Neuronal stem cell (in vitro differentiated cells): ENCODE measurements at regions not wholly inside any gene's neighbourhood (a gene's known extent, or its start where the extent isn't known, plus 50 kb on each side); places are given as distances from the start of the nearest gene placed in this dataset.

Source experiments
- DNase-seq: peaks from one replicate; pipeline ENCODE4 v3.0.0-alpha.2; 2013; ENCODE audit warnings: low spot score
- H2AFZ ChIP-seq: one replicate; pipeline ENCODE4 v1.6.1; 2013; ENCODE audit warnings: mild to moderate bottlenecking, low read length, inconsistent platforms
- H2AK5ac ChIP-seq: 2 replicates; pipeline ENCODE4 v1.6.1; 2013; ENCODE audit warnings: low read depth, mild to moderate bottlenecking, inconsistent platforms, low read length, moderate library complexity, mixed read lengths
- H2BK120ac ChIP-seq: 2 replicates; pipeline ENCODE4 v1.6.1; 2013; ENCODE audit warnings: low read depth, mild to moderate bottlenecking, inconsistent platforms, low read length, moderate library complexity, mixed read lengths
- H2BK12ac ChIP-seq: one replicate; pipeline ENCODE4 v1.6.1; 2013; ENCODE audit warnings: low read length, inconsistent platforms
- H2BK15ac ChIP-seq: 2 replicates; pipeline ENCODE4 v1.6.1; 2013; ENCODE audit warnings: mild to moderate bottlenecking, low read length, inconsistent platforms, mixed read lengths
- H2BK5ac ChIP-seq: one replicate; pipeline ENCODE4 v1.6.1; 2013; ENCODE audit warnings: inconsistent platforms, mild to moderate bottlenecking, low read length, moderate library complexity
- H3K14ac ChIP-seq: one replicate; pipeline ENCODE4 v1.6.1; 2013; ENCODE audit warnings: low read length, inconsistent platforms
- H3K18ac ChIP-seq: 2 replicates; pipeline ENCODE4 v1.6.1; 2013; ENCODE audit warnings: low read length, inconsistent platforms
- H3K23ac ChIP-seq: 2 replicates; pipeline ENCODE4 v1.6.1; 2013; ENCODE audit warnings: low read depth, mild to moderate bottlenecking, mixed read lengths, low read length, inconsistent platforms; ENCODE audit not compliant: poor library complexity
- H3K27ac ChIP-seq: replicated peaks from 3 replicates; pipeline ENCODE4 v1.5.1; 2013; ENCODE audit warnings: low read length, inconsistent platforms
- H3K27me3 ChIP-seq, 3 experiments: 2 replicates each; pipeline ENCODE4 v1.6.1; 2013; ENCODE audit warnings: low read length in 3 of 3, mild to moderate bottlenecking in 2 of 3, inconsistent platforms in 1 of 3, low read depth in 1 of 3, mixed read lengths in 1 of 3, moderate library complexity in 1 of 3; ENCODE audit not compliant: control insufficient read depth in 3 of 3, insufficient read depth in 3 of 3
- H3K36me3 ChIP-seq, 2 donors: replicated peaks in 1 of 2; 2 replicates each; pipeline ENCODE4 v1.6.1; 2013; ENCODE audit warnings: low read length in 2 of 2; ENCODE audit not compliant: control insufficient read depth in 2 of 2, insufficient read depth in 2 of 2
- H3K4ac ChIP-seq: 2 replicates; pipeline ENCODE4 v1.6.1; 2013; ENCODE audit warnings: inconsistent platforms, mild to moderate bottlenecking, low read length, moderate library complexity
- H3K4me1 ChIP-seq, 2 donors: 1 replicate in 1 of 2; 2 replicates in 1 of 2; pipeline ENCODE4 v1.6.1; 2013; ENCODE audit warnings: low read length in 2 of 2, low read depth in 1 of 2; ENCODE audit not compliant: control insufficient read depth in 2 of 2, insufficient read depth in 1 of 2
- H3K4me2 ChIP-seq: one replicate; pipeline ENCODE4 v1.6.1; 2013; ENCODE audit warnings: mild to moderate bottlenecking, low read length, inconsistent platforms; ENCODE audit not compliant: insufficient read depth, poor library complexity, severe bottlenecking
- H3K4me3 ChIP-seq, 2 donors: 2 replicates each; pipeline ENCODE4 v1.5.1; 2013; ENCODE audit warnings: low read length in 2 of 2, mild to moderate bottlenecking in 2 of 2, inconsistent platforms in 1 of 2, moderate library complexity in 1 of 2
- H3K79me1 ChIP-seq: one replicate; pipeline ENCODE4 v1.6.1; 2013; ENCODE audit warnings: low read depth, mild to moderate bottlenecking, inconsistent platforms, low read length, moderate library complexity
- H3K9ac ChIP-seq: one replicate; pipeline ENCODE4 v1.6.1; 2013; ENCODE audit warnings: mild to moderate bottlenecking, low read depth, low read length, inconsistent platforms; ENCODE audit not compliant: poor library complexity
- H3K9me3 ChIP-seq, 2 donors: replicated peaks in 1 of 2; 2 replicates each; pipeline versions ENCODE3 to v1.6.1; 2013; ENCODE audit warnings: low read length in 2 of 2, mild to moderate bottlenecking in 2 of 2, inconsistent platforms in 1 of 2, low read depth in 1 of 2, mixed read lengths in 1 of 2, moderate library complexity in 1 of 2; ENCODE audit not compliant: control insufficient read depth in 2 of 2, insufficient read depth in 1 of 2
- H4K8ac ChIP-seq: one replicate; pipeline ENCODE4 v1.6.1; 2013; ENCODE audit warnings: low read depth, mild to moderate bottlenecking, inconsistent platforms, low read length, moderate library complexity
- H4K91ac ChIP-seq: one replicate; pipeline ENCODE4 v1.6.1; 2013; ENCODE audit warnings: low read length, low read depth, mild to moderate bottlenecking, inconsistent platforms; ENCODE audit not compliant: poor library complexity
- WGBS, 2 donors: extraction: QIAGEN DNeasy Blood & Tissue Kit; methylation state at CpG; one replicate each; pipeline ENCODE4 v1.1.7; 2013; ENCODE audit warnings: missing lambda C conversion rate in 2 of 2, mixed read lengths in 1 of 2; ENCODE audit not compliant: insufficient read length in 2 of 2, insufficient replicate concordance in 1 of 2; ENCODE audit errors: extremely low coverage in 2 of 2; 5-methylcytosine and 5-hydroxymethylcytosine counted together

DNA sequence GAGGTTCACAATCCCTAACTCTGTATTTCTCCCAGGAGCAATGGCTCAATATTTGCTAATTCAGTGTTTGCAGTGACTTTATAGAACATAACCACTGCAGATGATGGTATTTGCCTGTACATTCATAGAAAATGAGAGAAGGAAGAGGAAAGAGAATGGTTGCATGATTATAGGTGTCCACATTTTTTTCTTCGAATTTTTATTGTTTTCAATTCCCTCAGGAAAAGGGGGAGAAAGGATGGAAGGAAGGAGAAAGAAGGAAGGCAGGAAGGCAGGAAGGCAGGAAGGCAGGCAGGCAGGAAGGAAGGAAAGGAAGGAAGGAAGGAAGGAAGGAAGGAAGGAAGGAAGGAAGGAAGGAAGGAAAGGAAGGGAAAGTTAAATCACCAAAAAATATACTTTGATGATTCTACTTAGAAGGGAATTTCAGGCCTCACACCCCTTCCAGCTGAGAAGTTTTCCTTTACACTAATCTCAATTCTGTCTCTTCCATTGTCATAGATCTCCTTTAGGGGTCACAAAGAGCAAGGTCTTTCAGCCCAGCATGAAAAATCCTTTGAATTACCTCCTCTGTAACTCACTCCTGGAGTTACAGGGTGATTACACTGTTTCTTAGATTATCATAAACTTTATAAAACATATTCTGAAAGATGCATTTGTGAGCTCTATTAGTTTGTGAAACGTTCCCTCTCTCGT, 118.8 kb upstream of the INHBA start:
- H3K36me3 ChIP-seq = no peaks in the 10 kb centered on the region
- no peak for DNase-seq
- no peak overlapping the region for H3K27ac ChIP-seq
- H4K8ac ChIP-seq = no peak overlapping the region
- peaks cover 0 to 6% (median 0%) of the 10 kb centered on the region in 3 experiments for H3K27me3 ChIP-seq
- no peak overlapping the region for H3K9ac ChIP-seq
- no peak overlapping the region for H2AFZ ChIP-seq
- H2AK5ac ChIP-seq = no peak overlapping the region
- no peak overlapping the region for H4K91ac ChIP-seq
- H2BK15ac ChIP-seq = no peak overlapping the region
- no peak overlapping the region for H2BK12ac ChIP-seq
- no peak overlapping the region for H2BK5ac ChIP-seq
- H3K23ac ChIP-seq = no peak overlapping the region
- no peaks in the 10 kb centered on the region for H3K4me1 ChIP-seq
- H2BK120ac ChIP-seq = no peak overlapping the region
- no peak overlapping the region for H3K4me3 ChIP-seq
- WGBS, 2 donors = no CpG with 5 or more reads among the region's 3 CpGs
- no peak overlapping the region for H3K18ac ChIP-seq
- no peaks in the 10 kb centered on the region for H3K79me1 ChIP-seq
- H3K14ac ChIP-seq = no peak overlapping the region
- H3K4ac ChIP-seq = no peak overlapping the region
- H3K4me2 ChIP-seq = no peak overlapping the region
- peaks cover 0 to 3% of the 10 kb centered on the region in 2 donors for H3K9me3 ChIP-seq

GRCh38 chr7:41820111-41820671, 117.3 kb upstream of the INHBA start:
- H3K4me2 ChIP-seq = no peak overlapping the region
- no peak overlapping the region for H2AFZ ChIP-seq
- no peak overlapping the region for H4K8ac ChIP-seq
- H3K23ac ChIP-seq = no peak overlapping the region
- H3K36me3 ChIP-seq = no peaks in the 10 kb centered on the region
- H3K4me3 ChIP-seq = no peak overlapping the region
- H3K9me3 ChIP-seq = peaks cover 0 to 3% of the 10 kb centered on the region in 2 donors
- no peak overlapping the region for H3K27ac ChIP-seq
- H3K14ac ChIP-seq = no peak overlapping the region
- H2BK12ac ChIP-seq = no peak overlapping the region
- no peak for DNase-seq
- no peak overlapping the region for H3K18ac ChIP-seq
- WGBS, 2 donors = no CpG with 5 or more reads among the region's 2 CpGs
- H3K4ac ChIP-seq = no peak overlapping the region
- no peak overlapping the region for H4K91ac ChIP-seq
- peaks cover 0 to under 1% of the 10 kb centered on the region in 2 donors for H3K4me1 ChIP-seq
- no peak overlapping the region for H2BK5ac ChIP-seq
- no peak overlapping the region for H2AK5ac ChIP-seq
- no peak overlapping the region for H3K9ac ChIP-seq
- H3K79me1 ChIP-seq = no peaks in the 10 kb centered on the region
- peaks cover 0 to 4% (median 0%) of the 10 kb centered on the region in 3 experiments for H3K27me3 ChIP-seq
- no peak overlapping the region for H2BK120ac ChIP-seq
- H2BK15ac ChIP-seq = no peak overlapping the region

- no peak overlapping the region for H2BK12ac ChIP-seq
- WGBS, 2 donors = no CpG with 5 or more reads among the region's 1 CpG
- H3K27ac ChIP-seq = no peak overlapping the region
- H3K9ac ChIP-seq = no peak overlapping the region
- peaks cover 0 to 1% of the 10 kb centered on the region in 2 donors for H3K4me1 ChIP-seq
- no peak overlapping the region for H2BK5ac ChIP-seq
- H3K9me3 ChIP-seq = peaks cover 0 to 3% of the 10 kb centered on the region in 2 donors
- no peak overlapping the region for H2AFZ ChIP-seq
- no peak overlapping the region for H4K91ac ChIP-seq
- H2BK120ac ChIP-seq = no peak overlapping the region
- H3K14ac ChIP-seq = no peak overlapping the region
- no peak overlapping the region for H3K23ac ChIP-seq
- H3K4ac ChIP-seq = no peak overlapping the region
- no peak overlapping the region for H2AK5ac ChIP-seq
- H3K4me3 ChIP-seq = no peak overlapping the region
- DNase-seq = no peak
- H4K8ac ChIP-seq = no peak overlapping the region
- peaks cover 0 to 4% (median 0%) of the 10 kb centered on the region in 3 experiments for H3K27me3 ChIP-seq
- H3K18ac ChIP-seq = no peak overlapping the region
- no peak overlapping the region for H2BK15ac ChIP-seq
- H3K36me3 ChIP-seq = no peaks in the 10 kb centered on the region
- no peaks in the 10 kb centered on the region for H3K79me1 ChIP-seq
- no peak overlapping the region for H3K4me2 ChIP-seq
These were observed 116.8 kb upstream of the INHBA start for GRCh38 chr7:41819645-41820044.

DNA sequence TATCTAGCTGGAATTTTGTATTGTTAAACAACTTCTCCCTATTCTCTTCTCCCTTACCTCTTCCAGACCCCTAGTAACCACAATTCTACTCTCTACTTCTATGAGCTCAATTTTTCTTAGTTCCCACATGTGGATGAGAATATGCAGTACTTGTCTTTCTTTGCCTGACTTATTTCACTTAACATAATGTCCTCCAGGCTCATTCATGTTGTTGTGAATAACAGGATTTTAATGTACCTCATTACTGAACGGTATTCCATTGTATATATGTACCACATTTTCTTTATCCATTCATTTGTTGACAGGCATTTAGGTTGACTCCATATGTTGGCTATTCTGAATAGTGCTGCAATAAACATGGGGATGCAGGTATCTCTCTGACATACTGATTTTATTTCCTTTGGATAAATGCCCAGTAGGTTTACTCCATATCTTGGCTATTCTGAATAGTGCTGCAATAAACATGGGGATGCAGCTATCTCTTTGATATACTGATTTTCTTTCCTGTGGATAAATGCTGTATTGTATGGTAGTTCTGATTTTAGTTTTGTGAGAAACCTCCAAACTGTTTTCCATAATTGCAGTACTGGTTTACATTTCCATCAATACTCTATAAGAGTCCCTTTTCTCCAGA, 116.0 kb upstream of the INHBA start:
- WGBS, 2 donors = no CpG with 5 or more reads among the region's 1 CpG
- peaks cover 0 to 4% (median 0%) of the 10 kb centered on the region in 3 experiments for H3K27me3 ChIP-seq
- no peak for DNase-seq

More for the DNA sequence above, 116.0 kb upstream of the INHBA start:
- no peaks in the 10 kb centered on the region for H3K79me1 ChIP-seq
- H2BK12ac ChIP-seq = no peak overlapping the region
- H3K4me2 ChIP-seq = no peak overlapping the region
- H2BK15ac ChIP-seq = no peak overlapping the region
- no peak overlapping the region for H3K18ac ChIP-seq
- no peak overlapping the region for H2AFZ ChIP-seq
- H3K4ac ChIP-seq = no peak overlapping the region
- no peak overlapping the region for H3K14ac ChIP-seq
- H3K9ac ChIP-seq = no peak overlapping the region
- no peak overlapping the region for H3K23ac ChIP-seq
- H2BK120ac ChIP-seq = no peak overlapping the region
- H3K4me3 ChIP-seq = no peak overlapping the region
- H3K9me3 ChIP-seq = peaks cover 0 to 3% of the 10 kb centered on the region in 2 donors
- H4K91ac ChIP-seq = no peak overlapping the region
- H3K4me1 ChIP-seq = peaks cover 0 to 1% of the 10 kb centered on the region in 2 donors
- no peak overlapping the region for H2BK5ac ChIP-seq
- no peak overlapping the region for H3K27ac ChIP-seq
- H2AK5ac ChIP-seq = no peak overlapping the region
- H3K36me3 ChIP-seq = no peaks in the 10 kb centered on the region
- H4K8ac ChIP-seq = no peak overlapping the region
